Dermis microvascular lymphatic vessel endothelial cell (primary cell): ENCODE measurements at regions not wholly inside any gene's neighbourhood (a gene's known extent, or its start where the extent isn't known, plus 50 kb on each side); places are given as distances from the start of the nearest gene placed in this dataset.

ENCODE experiments used
- DNase-seq, 2 donors: peaks; one replicate each; pipeline versions ENCODE4 v3.0.0 to v3.0.0-alpha.2; 2010; ENCODE audit warnings: low read depth in 2 of 2

DNA sequence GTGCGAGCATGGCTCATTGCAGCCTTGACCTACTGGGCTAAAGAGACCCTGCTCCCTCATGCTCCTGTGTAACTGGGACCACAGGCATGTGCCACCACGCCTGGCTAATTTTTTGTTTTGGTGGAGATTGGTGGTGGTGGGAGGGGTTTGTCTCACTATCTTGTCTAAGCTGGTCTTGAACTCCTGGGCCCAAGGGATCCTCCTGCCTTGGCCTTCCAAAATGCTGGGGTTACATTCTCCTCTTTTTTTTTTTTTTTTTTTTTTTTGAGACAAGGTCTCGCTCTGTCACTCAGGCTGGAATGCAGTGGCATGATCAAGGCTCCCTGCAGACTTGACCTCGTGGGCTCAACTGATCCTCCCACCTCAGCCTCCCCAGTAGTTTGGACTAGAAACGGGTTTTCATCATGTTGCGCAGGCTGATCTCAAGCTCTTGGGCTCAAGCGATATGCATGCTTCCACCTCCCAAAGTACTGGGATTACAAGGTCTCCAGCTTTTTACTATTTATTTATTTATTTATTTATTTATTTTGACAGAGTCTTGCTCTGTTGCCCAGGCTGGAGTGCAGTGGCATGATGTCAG is 238.3 kb downstream of the MYCN start:
- DNase-seq, result no peak

DNA sequence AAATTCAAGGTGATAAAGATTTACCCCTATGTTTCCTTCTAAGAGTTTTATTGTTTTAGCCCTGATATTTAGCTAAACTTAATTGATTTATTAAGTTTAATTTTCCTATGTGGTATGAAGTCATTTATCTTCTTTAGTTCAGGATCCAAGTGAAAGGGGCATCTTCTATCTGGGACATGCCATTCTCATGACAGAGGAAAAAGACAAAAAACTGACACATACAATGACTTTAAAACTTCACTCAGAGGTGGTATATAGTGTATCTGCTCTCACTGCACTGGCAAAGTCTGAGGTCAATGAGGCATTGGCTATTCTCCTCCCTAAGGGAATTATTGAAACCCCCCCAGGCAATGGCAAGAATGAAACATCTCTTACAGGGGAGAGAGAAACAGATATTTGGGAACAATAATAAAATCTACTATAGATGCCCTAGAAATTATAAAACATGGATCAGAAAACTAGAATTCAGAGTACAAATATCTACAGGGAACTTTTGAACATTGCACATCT is 237.4 kb downstream of the MYCN start:
- no peak for DNase-seq

DNA sequence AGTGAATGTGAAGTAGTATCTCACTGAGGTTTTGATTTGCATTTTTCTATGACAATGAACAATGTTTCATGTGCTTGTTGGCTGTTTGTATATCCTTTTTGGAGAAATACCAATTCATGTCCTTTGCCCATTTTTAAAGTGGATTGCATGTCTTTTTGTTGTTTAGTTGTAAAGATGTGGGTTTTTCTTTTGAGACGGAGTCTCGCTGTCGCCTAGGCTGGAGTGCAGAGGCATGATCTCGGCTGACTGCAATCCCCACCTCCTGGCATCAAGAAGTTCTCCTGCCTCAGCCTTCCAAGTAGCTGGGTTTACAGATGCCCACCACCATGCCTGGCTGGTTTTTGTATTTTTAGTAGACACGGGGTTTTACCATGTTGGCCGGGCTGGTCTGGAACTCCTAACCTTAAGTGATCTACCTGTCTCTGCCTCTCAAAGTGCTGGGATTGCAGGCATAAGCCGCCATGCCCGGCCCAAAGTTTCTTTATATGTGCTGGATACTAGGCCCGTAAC is 236.7 kb downstream of the MYCN start:
- DNase-seq, result no peak

DNA sequence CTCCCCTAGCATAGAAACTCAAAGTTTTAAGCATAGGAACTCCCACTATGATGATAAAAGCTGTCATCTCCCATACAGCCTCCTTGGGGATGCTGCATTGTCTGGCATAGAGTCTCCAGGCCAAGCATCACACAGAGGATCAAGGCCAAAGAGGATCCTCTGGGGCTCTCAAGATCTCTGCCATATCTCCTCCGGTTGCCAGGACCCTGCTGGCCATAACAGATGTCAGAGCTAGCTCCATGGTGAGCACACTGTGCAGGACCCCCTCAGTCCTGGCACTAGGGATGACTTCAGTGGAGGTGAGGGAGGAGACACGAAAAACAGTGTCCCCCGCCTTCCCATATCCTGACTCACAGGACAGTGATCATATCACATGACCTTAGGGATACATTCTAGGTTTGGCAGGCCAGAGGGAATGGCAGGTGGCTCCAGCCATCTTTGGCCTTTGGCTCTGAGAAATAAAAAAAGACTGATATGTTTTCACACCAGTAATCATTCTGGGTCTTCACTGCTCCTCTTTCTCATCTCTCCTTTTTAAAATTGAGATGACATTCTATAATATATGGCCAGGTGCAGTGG is 235.0 kb downstream of the MYCN start:
- no peak for DNase-seq

DNA sequence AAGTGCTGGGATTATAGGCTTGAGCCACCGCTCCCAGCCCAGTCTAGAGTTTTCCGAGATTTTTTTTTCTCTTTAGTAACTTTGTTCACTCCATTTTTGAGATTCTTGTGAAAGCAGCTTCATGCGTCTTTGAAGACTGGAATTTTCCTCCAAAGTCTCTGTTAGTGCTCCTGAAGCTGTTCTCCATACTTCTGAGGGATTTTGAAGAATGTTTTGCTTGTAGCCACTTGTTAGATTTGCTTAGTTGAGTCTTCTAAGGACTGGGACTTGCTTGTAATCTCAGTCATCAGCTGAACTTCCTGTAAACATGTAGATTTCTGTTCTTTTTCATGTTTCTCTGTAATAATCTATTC is 234.3 kb downstream of the MYCN start:
- DNase-seq, result no peak

DNA sequence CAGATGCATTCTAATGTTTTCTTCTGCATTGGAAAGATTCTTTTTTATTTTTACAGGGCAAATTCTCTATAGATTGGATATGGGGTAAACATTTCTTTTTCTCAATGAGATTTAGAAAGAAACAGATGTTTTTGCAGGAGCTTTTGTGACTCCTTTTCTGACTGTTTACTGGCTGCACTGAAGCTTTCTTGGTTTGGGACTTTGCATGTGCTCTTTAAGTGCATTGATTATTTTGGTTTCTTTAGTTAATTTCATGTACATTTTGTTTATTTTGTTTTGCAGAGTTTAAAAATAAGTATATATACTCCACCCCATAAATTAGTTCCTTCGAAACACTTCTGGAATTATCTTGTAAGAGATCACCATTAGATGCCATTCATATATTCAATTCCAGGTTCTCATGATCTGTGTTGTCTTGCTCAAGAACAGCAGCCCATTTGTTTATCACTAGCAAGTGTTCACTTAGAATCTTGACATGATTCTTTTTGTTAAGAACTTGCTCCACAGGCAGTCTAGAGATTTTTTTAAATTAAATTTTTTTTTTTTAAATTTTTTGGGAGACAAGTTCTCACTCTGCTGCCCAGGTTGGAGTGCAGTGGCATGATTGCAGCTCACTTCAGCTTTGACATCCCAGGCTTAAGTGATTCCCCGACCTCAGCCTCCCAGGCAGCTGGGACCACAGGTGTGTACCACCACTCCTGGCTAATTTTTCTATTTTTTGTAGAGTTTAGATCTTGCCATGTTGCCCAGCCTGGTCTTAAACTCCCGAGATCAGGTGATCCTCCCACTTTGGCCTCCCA is 233.7 kb downstream of the MYCN start:
- DNase-seq, result no peak

DNA sequence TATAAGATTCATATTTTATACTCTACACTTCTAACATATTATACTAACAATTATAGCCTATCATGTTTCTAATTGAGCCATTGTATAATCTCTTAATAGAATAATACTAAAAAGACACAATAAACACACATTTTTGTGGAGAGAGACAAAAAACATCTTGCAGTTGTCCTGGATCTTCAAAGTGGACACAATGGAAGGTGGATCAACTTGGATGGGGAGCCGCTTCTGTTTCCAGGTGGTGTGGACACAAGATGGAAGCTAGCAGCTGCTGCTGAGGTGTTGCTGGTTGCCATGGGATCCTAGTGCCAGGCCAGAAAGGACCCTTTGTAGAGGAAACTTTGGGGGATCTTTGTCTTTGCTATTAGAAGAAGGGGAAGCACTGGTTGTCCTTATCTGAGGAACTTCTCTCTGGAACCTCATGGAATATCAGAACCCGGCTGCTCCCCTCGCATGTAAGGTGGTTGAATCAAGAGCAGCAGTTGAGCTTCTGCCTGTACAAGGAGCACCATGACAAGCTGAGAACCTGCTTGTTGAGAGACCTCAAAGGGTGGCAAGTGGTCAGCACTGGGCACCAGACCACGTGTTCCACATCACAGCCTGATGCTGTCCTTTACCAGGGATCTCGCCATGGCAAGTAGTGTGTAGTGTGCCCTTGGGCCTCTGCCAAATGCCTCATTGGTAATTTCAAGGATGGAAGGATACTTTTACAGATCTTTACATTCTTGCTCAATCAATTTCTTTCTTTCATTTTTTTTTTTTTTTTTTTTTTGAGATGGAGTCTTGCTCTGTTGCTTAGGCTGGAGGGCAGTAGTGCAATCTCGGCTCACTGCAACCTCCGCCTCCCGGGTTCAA is 232.2 kb downstream of the MYCN start:
- DNase-seq, result no peak

GRCh38 chr2:16171425-16171920 is 231.1 kb downstream of the MYCN start:
- DNase-seq, result no peak

DNA sequence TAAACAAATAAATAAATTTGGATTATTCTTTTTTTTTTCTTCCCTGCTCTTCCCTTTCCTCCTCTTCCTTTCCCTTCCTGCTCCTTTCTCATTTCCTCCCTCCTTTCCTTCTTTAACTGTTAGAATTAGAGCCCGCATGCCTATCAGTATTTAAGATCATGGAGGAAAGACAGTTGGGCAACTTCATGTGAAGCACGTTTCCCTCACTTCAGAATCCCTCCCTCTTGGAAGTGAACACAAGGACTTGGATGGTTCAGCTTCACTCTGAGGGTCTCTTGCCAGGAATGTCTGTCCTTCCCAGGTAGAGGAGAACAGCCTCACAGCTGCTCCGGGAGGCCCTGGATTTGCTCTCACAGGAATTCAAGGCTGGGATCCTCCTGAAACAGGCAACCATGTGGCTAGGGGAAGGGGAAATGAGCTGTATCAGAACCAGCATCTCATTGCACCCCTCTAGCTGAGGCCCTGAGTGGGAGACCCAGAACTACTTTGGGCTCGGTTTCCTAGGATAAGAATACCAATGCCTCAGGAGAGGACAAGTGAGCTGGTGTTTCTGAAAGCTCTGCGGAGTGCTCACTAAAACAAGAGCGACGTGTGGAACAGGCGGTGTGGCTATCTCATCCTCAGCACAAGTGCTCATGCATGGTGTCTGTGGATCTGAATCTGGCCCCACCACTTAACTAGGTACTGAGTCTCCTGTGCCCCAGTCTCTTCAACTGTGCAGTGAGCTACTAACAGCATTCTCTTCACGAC is 230.5 kb downstream of the MYCN start:
- no peak for DNase-seq

DNA sequence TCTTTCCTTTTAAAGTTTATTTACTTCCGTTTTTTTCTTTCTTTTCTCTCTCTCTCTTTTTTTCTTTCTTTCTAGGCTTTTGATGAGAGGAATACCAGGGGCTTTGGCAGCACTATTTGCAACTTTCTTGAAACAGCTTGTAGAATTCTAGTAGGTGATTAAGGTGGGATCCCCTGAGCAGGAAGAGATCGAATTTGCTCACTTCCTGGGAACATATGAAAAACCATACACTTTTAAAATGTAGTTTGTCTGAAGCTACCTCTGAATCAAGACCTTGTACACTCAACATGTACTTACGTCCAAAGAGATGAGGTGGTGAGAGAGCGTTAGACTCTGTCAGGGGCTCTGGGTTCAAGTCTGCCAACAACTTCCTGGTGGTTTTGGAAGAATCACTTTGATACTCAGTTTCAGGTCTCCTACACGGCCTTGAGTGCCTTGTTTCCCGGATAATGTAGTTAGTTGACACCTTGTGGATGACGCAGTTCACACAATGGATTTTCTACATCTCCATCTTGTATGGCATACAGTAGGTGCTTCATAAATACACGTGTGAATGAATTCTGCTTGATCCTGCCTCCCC is 229.1 kb downstream of the MYCN start:
- DNase-seq, result no peak

- DNase-seq, result no peak
These were observed 228.3 kb downstream of the MYCN start for GRCh38 chr2:16168506-16169264.

GRCh38 chr2:16167870-16168426 is 227.6 kb downstream of the MYCN start:
- no peak for DNase-seq

DNA sequence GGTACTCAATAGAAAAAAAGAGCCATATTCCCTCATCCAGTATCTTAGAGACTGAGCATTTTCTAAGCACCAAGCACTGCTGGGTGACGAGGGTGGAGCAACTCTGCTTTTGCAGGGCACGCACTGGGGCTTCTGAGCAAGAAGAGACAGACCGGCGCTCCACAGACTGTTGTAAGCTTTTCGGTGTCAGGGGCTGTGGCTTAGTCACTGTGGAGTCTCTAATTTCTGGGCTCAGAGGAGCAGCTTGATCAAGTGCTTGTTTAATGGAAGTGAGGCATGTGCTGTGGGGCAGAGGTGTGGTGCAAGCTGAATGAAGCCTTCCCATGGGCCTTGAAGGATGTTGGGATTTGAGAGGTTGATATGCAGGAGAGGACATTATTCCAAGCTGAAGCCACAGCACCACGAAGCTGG is 227.1 kb downstream of the MYCN start:
- no peak for DNase-seq

DNA sequence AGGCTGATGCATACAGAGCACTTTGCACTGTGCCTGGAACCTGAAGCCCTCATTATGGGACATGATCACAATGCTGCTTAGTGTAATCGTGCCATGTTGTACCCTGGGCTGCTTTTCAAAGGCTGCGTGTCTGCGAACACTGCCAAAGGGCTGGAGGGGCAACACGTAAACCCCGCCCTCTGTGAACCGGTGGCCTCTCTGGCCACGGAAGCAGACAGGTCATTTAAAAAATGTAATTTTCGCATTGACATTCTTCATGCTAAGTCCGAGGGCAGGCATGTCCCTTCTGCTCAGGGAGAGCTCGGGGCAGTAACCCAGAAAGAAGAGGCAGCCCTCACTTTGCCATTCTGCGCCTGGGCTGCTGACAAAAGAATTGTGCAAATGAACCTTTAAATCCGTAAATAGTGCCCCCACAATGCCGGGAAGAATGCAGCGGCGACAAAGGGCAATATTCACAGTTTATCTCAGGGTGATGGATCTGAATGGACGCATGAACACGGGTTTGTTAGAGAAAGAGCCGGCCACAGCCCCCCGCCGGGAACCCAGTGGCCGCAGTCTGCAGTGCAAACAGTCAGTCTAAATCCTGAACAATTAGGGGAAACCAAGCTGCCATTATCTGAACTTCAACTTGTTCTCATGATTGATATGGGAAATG is 226.1 kb downstream of the MYCN start:
- DNase-seq, result no peak

DNA sequence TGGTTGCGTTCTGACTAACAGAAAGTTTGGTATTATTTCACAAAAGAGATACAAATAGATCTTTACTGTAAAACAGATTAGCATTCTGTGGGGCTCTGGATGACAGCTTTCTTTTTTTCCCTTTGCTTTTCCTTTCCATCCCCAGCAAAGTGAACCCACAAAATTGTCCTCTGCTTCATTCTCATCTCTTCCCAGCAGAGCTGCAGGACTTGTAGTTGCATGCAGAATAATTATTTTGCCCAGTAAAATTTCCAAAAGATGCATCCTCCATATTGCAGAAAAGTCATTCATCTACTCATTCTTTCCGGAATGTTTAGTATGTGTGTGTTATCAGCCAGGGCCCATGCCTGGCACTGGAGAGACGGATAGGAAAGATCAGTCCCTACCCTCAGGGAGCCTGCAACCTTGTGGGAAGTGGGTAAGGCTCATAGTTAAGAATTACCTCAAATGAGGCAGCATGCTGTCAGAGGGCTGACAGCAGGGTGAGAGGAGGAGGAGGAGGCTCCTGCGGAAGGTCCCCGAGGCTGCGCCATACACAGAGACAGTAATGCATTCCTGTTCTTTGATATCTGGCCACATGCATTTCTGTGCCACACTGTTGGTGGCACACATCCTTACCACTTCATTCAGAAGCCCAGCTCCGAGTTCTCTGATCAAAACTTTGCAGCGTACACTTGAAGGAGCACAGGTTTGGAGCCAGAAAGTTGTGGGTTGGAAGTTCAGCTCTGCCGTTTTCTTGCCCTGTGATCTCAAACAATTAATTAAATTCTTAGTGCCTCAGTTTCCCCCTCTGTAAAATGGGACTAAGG is 225.4 kb downstream of the MYCN start:
- no peak for DNase-seq

DNA sequence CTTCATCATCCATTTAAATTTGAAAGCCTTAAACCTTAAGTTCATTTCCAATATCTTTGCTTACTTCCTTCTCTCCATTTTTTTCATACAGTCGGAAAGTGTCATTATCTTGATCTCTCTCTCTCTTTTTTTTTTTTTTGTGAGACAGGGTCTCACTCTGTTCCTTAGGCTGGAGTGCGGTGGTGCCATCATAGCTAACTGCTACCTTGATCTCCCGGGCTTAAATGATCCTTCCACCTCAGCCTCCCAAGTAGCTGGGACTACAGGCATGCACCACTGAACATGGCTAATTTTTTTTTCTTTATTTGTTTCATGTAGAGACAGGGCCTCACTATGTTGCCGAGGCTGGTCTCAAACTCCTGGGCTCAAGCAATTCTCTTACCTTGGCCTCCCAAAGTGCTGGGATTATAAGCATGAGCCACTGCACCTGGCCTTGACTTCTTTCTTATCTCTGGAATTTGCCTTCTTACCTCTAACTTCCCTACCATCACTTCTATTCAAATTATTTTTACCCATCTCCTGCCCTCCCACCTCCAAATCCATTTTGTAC is 222.2 kb downstream of the MYCN start:
- DNase-seq, result no peak

- no peak for DNase-seq
These were observed 221.6 kb downstream of the MYCN start for GRCh38 chr2:16161768-16162490.
